ENCODE measurements at regions not wholly inside any gene's neighbourhood (a gene's known extent, or its start where the extent isn't known, plus 50 kb on each side); places are given as distances from the start of the nearest gene placed in this dataset.

GRCh38 chr20:61131944-61132343 lies 120.1 kb upstream of the CDH4 start:
- TF ChIP-seq, protein P1, sequence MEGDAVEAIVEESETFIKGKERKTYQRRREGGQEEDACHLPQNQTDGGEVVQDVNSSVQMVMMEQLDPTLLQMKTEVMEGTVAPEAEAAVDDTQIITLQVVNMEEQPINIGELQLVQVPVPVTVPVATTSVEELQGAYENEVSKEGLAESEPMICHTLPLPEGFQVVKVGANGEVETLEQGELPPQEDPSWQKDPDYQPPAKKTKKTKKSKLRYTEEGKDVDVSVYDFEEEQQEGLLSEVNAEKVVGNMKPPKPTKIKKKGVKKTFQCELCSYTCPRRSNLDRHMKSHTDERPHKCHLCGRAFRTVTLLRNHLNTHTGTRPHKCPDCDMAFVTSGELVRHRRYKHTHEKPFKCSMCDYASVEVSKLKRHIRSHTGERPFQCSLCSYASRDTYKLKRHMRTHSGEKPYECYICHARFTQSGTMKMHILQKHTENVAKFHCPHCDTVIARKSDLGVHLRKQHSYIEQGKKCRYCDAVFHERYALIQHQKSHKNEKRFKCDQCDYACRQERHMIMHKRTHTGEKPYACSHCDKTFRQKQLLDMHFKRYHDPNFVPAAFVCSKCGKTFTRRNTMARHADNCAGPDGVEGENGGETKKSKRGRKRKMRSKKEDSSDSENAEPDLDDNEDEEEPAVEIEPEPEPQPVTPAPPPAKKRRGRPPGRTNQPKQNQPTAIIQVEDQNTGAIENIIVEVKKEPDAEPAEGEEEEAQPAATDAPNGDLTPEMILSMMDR (conservative IDR thresholded peaks at IDR 0.05) = no peak
- TF ChIP-seq ZFX (IDR thresholded peaks at IDR 0.05) = no peak
